Fibroblast of lung (primary cell): ENCODE measurements at regions not wholly inside any gene's neighbourhood (a gene's known extent, or its start where the extent isn't known, plus 50 kb on each side); places are given as distances from the start of the nearest gene placed in this dataset.

ENCODE experiments used
- CTCF ChIP-seq, 2 donors: IDR thresholded peaks in 1 of 2; conservative IDR thresholded peaks in 1 of 2; 1 replicate in 1 of 2; 2 replicates in 1 of 2; pipeline ENCODE4 v1.5.1; 2011 to 2012; ENCODE audit warnings: low read length in 2 of 2, control low read depth in 1 of 2, inconsistent platforms in 1 of 2, low read depth in 1 of 2, mild to moderate bottlenecking in 1 of 2
- EZH2 ChIP-seq: IDR thresholded peaks from 2 replicates; pipeline ENCODE4 v1.5.1; 2012; ENCODE audit warnings: low read length, control low read depth, mild to moderate bottlenecking; ENCODE audit errors: missing control alignments

DNA sequence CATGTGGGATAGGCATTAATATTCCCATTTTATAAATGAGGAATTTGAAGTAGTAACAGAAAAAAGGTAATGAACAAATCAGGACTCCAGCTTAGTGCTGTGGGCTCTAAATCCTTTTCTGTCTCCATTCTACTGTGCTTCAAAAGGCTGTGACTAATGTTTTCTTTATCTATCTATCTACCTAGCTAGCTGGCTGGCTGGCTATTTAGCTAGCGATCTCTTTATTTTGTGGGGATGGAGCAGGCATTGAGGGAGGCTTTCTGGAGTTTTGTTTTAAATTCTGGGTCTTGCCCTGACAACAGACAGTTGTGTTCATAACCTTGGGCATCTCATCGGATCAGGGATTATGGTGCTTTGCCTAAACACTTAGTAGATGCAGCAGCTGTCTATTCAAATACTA is 139.2 kb downstream of the SOX4 start:
- TF ChIP-seq CTCF (conservative IDR thresholded peaks at IDR 0.05 in 1 of 2, IDR thresholded peaks at IDR 0.05 in 1 of 2; ENCODE audit: low read depth in 1 of 2, low read length in 2 of 2), result no peak
- TF ChIP-seq EZH2, result no peak
